ENCODE measurements at regions not wholly inside any gene's neighbourhood (a gene's known extent, or its start where the extent isn't known, plus 50 kb on each side); places are given as distances from the start of the nearest gene placed in this dataset.

GRCh38 chr11:25515576-25515975, 816.4 kb upstream of the ANO3 start:
- WGBS, 2 experiments (ENCODE audit: low coverage in 1 of 2, low lambda C conversion rate in 2 of 2, missing lambda C conversion rate in 2 of 2), result 68 to 74% methylated on average over 13 of the region's 13 CpGs

GRCh38 chr11:25520459-25520858, 811.5 kb upstream of the ANO3 start:
- no peak for DNase-seq
- H3K4me2 ChIP-seq (ENCODE audit: unreplicated experiment), result no peak overlapping the region
- H2AFZ ChIP-seq, result no peak overlapping the region
- no peaks in the 10 kb centered on the region for H4K20me1 ChIP-seq (ENCODE audit: insufficient read depth)
- no peaks in the 10 kb centered on the region for H3K79me2 ChIP-seq (ENCODE audit: insufficient read depth)
- no peaks in the 10 kb centered on the region for H3K9me2 ChIP-seq (ENCODE audit: insufficient read depth)
- no peak overlapping the region for H3K9ac ChIP-seq
- H3F3A ChIP-seq (ENCODE audit: insufficient read depth), result no peaks in the 10 kb centered on the region
- H3K4me1 ChIP-seq (ENCODE audit: insufficient read depth), result no peaks in the 10 kb centered on the region
- H3K36me3 ChIP-seq (ENCODE audit: low read depth), result no peaks in the 10 kb centered on the region
- in situ Hi-C loops (cut with MboI), result no loop called here
- H3K27me3 ChIP-seq (replicated peaks; ENCODE audit: insufficient read depth), result no peaks in the 10 kb centered on the region
- no peaks in the 10 kb centered on the region for H3K9me3 ChIP-seq (ENCODE audit: low read depth)
- TF ChIP-seq EZH2phosphoT487 (IDR thresholded peaks at IDR 0.05; ENCODE audit: insufficient read depth, low read depth), result no peak
- TF ChIP-seq EZH2 (IDR thresholded peaks at IDR 0.05; ENCODE audit: insufficient read depth, poor library complexity, severe bottlenecking), result no peak
- no peak overlapping the region for H3K4me3 ChIP-seq
- H3K27ac ChIP-seq, result no peak overlapping the region

More at GRCh38 chr11:25515576-25515975, 816.4 kb upstream of the ANO3 start:
- H3K9ac ChIP-seq, result no peak overlapping the region
- no peak overlapping the region for H3K4me3 ChIP-seq
- no peak for TF ChIP-seq EZH2phosphoT487 (IDR thresholded peaks at IDR 0.05; ENCODE audit: insufficient read depth, low read depth)
- no peak for TF ChIP-seq EZH2 (IDR thresholded peaks at IDR 0.05; ENCODE audit: insufficient read depth, poor library complexity, severe bottlenecking)
- H3K9me3 ChIP-seq (ENCODE audit: low read depth), result no peaks in the 10 kb centered on the region
- no peaks in the 10 kb centered on the region for H3K36me3 ChIP-seq (ENCODE audit: low read depth)
- no peak for DNase-seq
- H3K4me1 ChIP-seq (ENCODE audit: insufficient read depth), result no peaks in the 10 kb centered on the region
- H3K27ac ChIP-seq, result no peak overlapping the region
- in situ Hi-C loops (cut with MboI), result no loop called here
- no peaks in the 10 kb centered on the region for H3K79me2 ChIP-seq (ENCODE audit: insufficient read depth)
- no peaks in the 10 kb centered on the region for H4K20me1 ChIP-seq (ENCODE audit: insufficient read depth)
- no peak overlapping the region for H3K4me2 ChIP-seq (ENCODE audit: unreplicated experiment)
- H3K27me3 ChIP-seq (replicated peaks; ENCODE audit: insufficient read depth), result no peaks in the 10 kb centered on the region
- H3K9me2 ChIP-seq (ENCODE audit: insufficient read depth), result no peaks in the 10 kb centered on the region
- no peak overlapping the region for H2AFZ ChIP-seq
- H3F3A ChIP-seq (ENCODE audit: insufficient read depth), result no peaks in the 10 kb centered on the region

DNA sequence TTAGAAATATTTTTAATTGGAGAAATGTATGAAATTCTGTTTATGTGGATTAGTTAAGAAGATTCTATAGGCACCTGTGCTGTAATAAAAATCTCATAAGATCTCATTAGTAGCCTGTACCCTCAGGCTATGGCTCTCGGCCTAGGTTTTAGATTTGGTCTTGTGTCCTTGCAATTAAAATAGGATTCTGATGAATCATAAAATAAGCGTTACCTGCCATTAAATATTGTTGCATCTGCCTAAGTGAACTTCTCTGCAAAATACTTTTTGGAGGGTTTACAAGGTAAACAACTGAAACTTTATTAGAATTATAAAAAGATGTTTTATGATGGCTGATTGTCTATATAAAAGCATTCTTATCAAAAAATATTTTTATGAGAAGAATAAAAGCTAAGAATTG, 804.1 kb upstream of the ANO3 start:
- Histone ChIP-seq H4K20me1 (ENCODE audit: insufficient read depth) (no peaks in the 10 kb centered on the region), H3K4me1 (ENCODE audit: insufficient read depth) (no peaks in the 10 kb centered on the region), H3F3A (ENCODE audit: insufficient read depth) (no peaks in the 10 kb centered on the region), H3K9me2 (ENCODE audit: insufficient read depth) (no peaks in the 10 kb centered on the region), H3K27ac (no peak overlapping the region), H3K27me3 (replicated peaks; ENCODE audit: insufficient read depth) (no peaks in the 10 kb centered on the region), H3K9me3 (ENCODE audit: low read depth) (no peaks in the 10 kb centered on the region), H3K4me3 (no peak overlapping the region), H3K9ac (no peak overlapping the region), H3K79me2 (ENCODE audit: insufficient read depth) (no peaks in the 10 kb centered on the region), H3K36me3 (ENCODE audit: low read depth) (no peaks in the 10 kb centered on the region), H2AFZ (no peak overlapping the region), H3K4me2 (ENCODE audit: unreplicated experiment) (no peak overlapping the region)
- TF ChIP-seq EZH2 (IDR thresholded peaks at IDR 0.05; ENCODE audit: insufficient read depth, poor library complexity, severe bottlenecking), result no peak
- no peak for TF ChIP-seq EZH2phosphoT487 (IDR thresholded peaks at IDR 0.05; ENCODE audit: insufficient read depth, low read depth)
- 38 to 53% methylated on average over 2 of the region's 2 CpGs for WGBS, 2 experiments (ENCODE audit: low coverage in 1 of 2, low lambda C conversion rate in 2 of 2, missing lambda C conversion rate in 2 of 2)
- DNase-seq, result no peak
- in situ Hi-C loops (cut with MboI), result no loop called here

- H3K9me2 ChIP-seq (ENCODE audit: insufficient read depth), result no peaks in the 10 kb centered on the region
- no peaks in the 10 kb centered on the region for H3K36me3 ChIP-seq (ENCODE audit: low read depth)
- H2AFZ ChIP-seq, result no peak overlapping the region
- no peak for DNase-seq
- H3F3A ChIP-seq (ENCODE audit: insufficient read depth), result no peaks in the 10 kb centered on the region
- no peaks in the 10 kb centered on the region for H3K9me3 ChIP-seq (ENCODE audit: low read depth)
- TF ChIP-seq EZH2 (IDR thresholded peaks at IDR 0.05; ENCODE audit: insufficient read depth, poor library complexity, severe bottlenecking), result no peak
- no peak for TF ChIP-seq EZH2phosphoT487 (IDR thresholded peaks at IDR 0.05; ENCODE audit: insufficient read depth, low read depth)
- 32 to 50% methylated on average over 1 of the region's 1 CpG for WGBS, 2 experiments (ENCODE audit: low coverage in 1 of 2, low lambda C conversion rate in 2 of 2, missing lambda C conversion rate in 2 of 2)
- no peaks in the 10 kb centered on the region for H3K4me1 ChIP-seq (ENCODE audit: insufficient read depth)
- H3K27ac ChIP-seq, result no peak overlapping the region
- H3K27me3 ChIP-seq (replicated peaks; ENCODE audit: insufficient read depth), result no peaks in the 10 kb centered on the region
- in situ Hi-C loops (cut with MboI), result no loop called here
- H4K20me1 ChIP-seq (ENCODE audit: insufficient read depth), result no peaks in the 10 kb centered on the region
- no peak overlapping the region for H3K4me3 ChIP-seq
- no peaks in the 10 kb centered on the region for H3K79me2 ChIP-seq (ENCODE audit: insufficient read depth)
- no peak overlapping the region for H3K9ac ChIP-seq
- no peak overlapping the region for H3K4me2 ChIP-seq (ENCODE audit: unreplicated experiment)
Measured at GRCh38 chr11:25529572-25529971, 802.4 kb upstream of the ANO3 start.

All from GM23248 (cell line).